Testis (tissue), 2 donors: ENCODE measurements at regions not wholly inside any gene's neighbourhood (a gene's known extent, or its start where the extent isn't known, plus 50 kb on each side); places are given as distances from the start of the nearest gene placed in this dataset.

Source experiments
- CTCF ChIP-seq, 3 experiments: fragments of 450-650 bp in 2 of 3; fragments of 200-600 bp in 1 of 3; sonication (generic) in 1 of 3; IDR thresholded peaks; one replicate each; pipeline ENCODE4 v1.5.1; 2016 to 2019; ENCODE audit warnings: antibody characterized with exemption in 3 of 3, mild to moderate bottlenecking in 2 of 3, moderate library complexity in 1 of 3
- POLR2A ChIP-seq: fragments of 450-650 bp; IDR thresholded peaks from one replicate; pipeline ENCODE4 v1.6.1; 2017; ENCODE audit warnings: antibody characterized with exemption, mild to moderate bottlenecking, moderate library complexity

DNA sequence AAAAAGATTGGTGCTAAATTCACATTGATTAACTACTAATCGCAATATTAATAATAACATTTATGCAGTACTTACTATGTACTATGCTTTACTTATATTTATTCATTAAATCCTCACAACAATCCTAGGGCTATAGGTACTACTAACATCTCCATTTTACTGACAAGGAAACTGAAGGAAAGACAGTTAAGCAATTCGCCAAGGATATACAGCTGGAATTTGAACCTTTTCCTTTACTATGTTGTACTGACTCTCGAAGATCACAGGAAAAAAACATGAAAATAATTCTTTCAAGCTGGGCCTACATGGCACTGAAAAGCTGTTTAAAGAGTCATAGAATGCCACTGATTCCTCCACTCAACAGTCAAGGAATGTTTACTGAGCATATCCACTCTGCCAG, 185.4 kb downstream of the IPMK start:
- TF ChIP-seq CTCF (IDR thresholded peaks at IDR 0.05) (no peak), POLR2A (no peak)
